GM12864 (cell line): ENCODE measurements at regions not wholly inside any gene's neighbourhood (a gene's known extent, or its start where the extent isn't known, plus 50 kb on each side); places are given as distances from the start of the nearest gene placed in this dataset.

Experiments
- DNase-seq: peaks from one replicate; pipeline ENCODE4 v3.0.0-alpha.2; 2011; ENCODE audit warnings: low read depth
- H3K4me3 ChIP-seq: 2 replicates; pipeline ENCODE4 v1.5.1; 2011; ENCODE audit warnings: mild to moderate bottlenecking, low read depth, low read length, control low read depth
- TF ChIP-seq, protein P1 (sequence below): IDR thresholded peaks from 2 replicates; pipeline ENCODE4 v1.5.1; 2011; ENCODE audit warnings: low read depth, mild to moderate bottlenecking, moderate library complexity, low read length, control low read depth, inconsistent platforms; ENCODE audit errors: missing control alignments

DNA sequence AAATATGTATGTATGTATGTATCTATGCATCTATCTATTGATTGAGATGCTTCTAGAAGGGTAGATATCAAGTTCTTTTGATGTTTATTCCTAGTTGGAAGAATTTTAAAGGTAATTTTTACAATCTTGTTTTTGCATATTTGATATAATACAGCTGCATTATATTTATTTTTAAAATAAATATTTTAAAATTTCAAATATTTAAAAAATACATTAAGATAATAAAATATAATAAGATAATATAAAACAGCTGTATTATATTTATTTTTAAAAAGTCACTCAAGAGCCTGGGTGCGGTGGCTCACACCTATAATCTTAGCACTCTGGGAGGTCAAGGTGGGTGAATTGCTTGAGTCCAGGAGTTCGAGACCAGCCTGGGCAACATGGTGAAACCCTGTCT lies 92.5 kb downstream of the LIPG start:
- no peak for DNase-seq
- no peak overlapping the region for H3K4me3 ChIP-seq
- TF ChIP-seq, protein P1, sequence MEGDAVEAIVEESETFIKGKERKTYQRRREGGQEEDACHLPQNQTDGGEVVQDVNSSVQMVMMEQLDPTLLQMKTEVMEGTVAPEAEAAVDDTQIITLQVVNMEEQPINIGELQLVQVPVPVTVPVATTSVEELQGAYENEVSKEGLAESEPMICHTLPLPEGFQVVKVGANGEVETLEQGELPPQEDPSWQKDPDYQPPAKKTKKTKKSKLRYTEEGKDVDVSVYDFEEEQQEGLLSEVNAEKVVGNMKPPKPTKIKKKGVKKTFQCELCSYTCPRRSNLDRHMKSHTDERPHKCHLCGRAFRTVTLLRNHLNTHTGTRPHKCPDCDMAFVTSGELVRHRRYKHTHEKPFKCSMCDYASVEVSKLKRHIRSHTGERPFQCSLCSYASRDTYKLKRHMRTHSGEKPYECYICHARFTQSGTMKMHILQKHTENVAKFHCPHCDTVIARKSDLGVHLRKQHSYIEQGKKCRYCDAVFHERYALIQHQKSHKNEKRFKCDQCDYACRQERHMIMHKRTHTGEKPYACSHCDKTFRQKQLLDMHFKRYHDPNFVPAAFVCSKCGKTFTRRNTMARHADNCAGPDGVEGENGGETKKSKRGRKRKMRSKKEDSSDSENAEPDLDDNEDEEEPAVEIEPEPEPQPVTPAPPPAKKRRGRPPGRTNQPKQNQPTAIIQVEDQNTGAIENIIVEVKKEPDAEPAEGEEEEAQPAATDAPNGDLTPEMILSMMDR: no peak

DNA sequence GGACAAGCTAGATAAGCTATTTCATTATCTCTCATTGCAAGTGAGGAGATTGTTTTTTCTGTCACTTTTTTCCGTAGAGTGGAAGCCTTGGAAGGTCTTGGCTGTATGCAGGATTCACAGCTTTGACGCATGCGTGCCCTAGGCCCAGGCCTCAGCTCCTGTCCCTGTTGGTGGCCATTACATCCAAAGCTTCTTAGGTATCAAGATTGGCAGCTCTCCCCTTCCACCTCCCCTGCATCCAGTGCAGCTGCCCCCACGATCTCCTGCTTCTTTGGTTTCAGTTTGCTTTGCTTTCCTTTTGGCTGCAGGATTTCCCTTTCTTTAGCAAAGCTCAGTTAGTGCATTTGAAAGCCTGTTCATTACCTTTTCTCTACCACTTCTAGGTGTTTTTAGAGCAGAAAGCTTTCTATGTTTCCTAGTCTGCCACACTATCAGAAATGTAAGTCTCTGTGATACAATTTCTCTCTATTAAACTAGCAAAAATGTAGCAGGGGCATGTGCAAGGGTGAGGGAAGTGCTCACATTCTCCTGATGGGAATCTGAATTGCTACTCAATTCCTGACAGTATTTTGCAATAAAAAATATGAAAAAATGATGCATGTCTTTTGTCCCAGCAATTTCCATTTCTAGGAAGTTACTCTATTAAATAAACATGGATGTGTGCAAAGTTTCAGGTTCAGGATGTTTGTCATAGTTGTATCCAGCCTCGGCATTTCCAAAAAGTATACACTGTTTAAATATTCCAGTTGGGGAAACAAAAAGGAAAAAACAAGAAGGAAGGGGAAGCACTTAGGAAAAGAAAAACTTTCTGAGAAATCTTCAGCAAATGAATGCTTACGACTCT lies 91.2 kb downstream of the LIPG start:
- no peak overlapping the region for H3K4me3 ChIP-seq
- TF ChIP-seq, protein P1: no peak

DNA sequence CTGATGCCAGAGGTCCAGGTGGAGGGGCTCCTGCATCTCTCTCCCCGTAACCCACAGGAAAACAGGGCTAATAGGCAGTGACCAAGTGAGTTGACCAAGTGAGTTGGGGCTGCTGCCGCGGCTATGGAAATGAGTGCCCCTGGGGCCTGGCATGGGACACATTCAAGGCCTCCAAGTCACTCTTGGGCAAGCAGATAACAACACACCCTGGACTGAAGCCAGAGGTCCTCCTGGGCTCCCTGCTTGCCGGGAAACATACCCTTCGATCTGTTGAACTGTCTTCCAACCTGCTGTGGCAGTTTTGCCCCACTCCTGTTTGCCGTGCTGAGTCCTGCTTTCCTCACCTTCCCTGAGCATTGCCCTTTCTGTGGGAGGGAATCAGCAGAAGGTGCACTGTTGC lies 89.2 kb downstream of the LIPG start:
- H3K4me3 ChIP-seq: no peak overlapping the region
- TF ChIP-seq, protein P1: no peak
- no peak for DNase-seq

More for the DNA sequence above, 91.2 kb downstream of the LIPG start:
- no peak for DNase-seq

DNA sequence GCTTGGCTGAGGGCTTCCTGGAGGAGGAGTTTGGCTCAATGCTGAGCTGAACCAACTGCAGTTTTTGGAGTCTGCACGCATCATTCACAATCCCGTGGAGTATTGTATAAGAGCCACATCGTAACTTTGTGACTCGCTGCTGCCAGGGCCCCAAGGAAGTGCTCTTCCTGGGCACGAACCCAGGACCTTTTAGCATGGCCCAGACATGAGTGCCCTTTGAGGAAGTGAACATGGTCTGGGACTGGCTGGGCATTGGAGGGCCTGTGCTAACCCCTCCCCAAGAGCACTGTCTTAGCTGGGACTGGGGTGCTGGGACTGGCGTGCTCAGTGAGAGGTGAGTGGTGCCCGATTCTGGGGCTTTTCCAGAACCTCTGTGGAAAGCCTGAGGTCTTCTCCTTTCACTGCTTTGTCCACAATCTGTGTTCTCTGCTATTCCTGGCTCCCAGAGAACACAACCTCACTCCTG lies 88.6 kb downstream of the LIPG start:
- DNase-seq: no peak
- no peak overlapping the region for H3K4me3 ChIP-seq
- TF ChIP-seq, protein P1: no peak

DNA sequence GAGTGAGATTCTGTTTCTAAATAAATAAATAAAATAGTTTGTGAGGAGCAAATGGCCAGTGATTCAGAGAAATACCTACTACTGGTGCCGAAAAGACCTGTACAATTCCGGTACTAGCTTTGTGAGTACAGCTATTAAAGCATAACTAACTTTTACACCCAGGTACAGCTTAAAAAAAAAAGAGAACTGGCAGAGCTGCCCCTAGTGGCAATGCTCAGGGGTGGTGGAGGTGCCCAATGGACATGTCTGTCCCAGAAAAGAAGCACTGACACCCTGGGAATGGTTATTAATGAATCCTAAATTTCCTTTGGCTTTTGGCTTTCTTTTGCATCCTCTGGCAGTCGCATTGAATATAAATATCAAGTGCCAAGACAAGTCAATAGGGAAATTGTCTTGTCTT lies 87.0 kb downstream of the LIPG start:
- TF ChIP-seq, protein P1: peak; percentile 49
- H3K4me3 ChIP-seq: no peak overlapping the region
- no peak for DNase-seq
